ENCODE measurements at regions not wholly inside any gene's neighbourhood (a gene's known extent, or its start where the extent isn't known, plus 50 kb on each side); places are given as distances from the start of the nearest gene placed in this dataset.
"Not testable (repeated sequence)": the region's sequence is repeated elsewhere in the genome, so short reads cannot be mapped to it uniquely, and the experiment has no call there.

GRCh38 chr6:63460971-63461370 lies 111.3 kb upstream of the LOC128125822 start:
- H3K9me3 ChIP-seq: no peaks in the 10 kb centered on the region
- TF ChIP-seq EP300 (IDR thresholded peaks at IDR 0.05) (no peak), CTCF (IDR thresholded peaks at IDR 0.05) (no peak), POLR2AphosphoS5 (IDR thresholded peaks at IDR 0.05) (no peak), POLR2A (IDR thresholded peaks at IDR 0.05) (no peak)
- H3K36me3 ChIP-seq: no peaks in the 10 kb centered on the region
- no peak for ATAC-seq
- H3K27ac ChIP-seq: no peak overlapping the region
- no peak overlapping the region for H3K4me3 ChIP-seq
- WGBS, 2 donors (ENCODE audit: low coverage in 1 of 2): 96 to 97% methylated on average over 5 to 10 of the region's 10 CpGs
- peaks cover 0 to 5% (median 0%) of the 10 kb centered on the region in 3 donors for H3K4me1 ChIP-seq
- no peaks in the 10 kb centered on the region for H3K27me3 ChIP-seq

GRCh38 chr6:63464060-63464459 lies 108.2 kb upstream of the LOC128125822 start:
- no peaks in the 10 kb centered on the region for H3K27me3 ChIP-seq
- no peak for TF ChIP-seq POLR2A (IDR thresholded peaks at IDR 0.05)
- no peaks in the 10 kb centered on the region for H3K4me1 ChIP-seq
- no peak for ATAC-seq
- H3K27ac ChIP-seq: no peak overlapping the region
- no peaks in the 10 kb centered on the region for H3K36me3 ChIP-seq
- H3K9me3 ChIP-seq: no peaks in the 10 kb centered on the region
- H3K4me3 ChIP-seq: no peak overlapping the region

GRCh38 chr6:63465750-63466149 lies 106.5 kb upstream of the LOC128125822 start:
- H3K9me3 ChIP-seq: no peaks in the 10 kb centered on the region
- no peaks in the 10 kb centered on the region for H3K4me1 ChIP-seq
- 88% methylated on average over 2 of the region's 2 CpGs; no CpG with 5 or more reads in 1 of the 2 donors for WGBS, 2 donors (ENCODE audit: low coverage in 1 of 2)
- no peak for ATAC-seq
- no peaks in the 10 kb centered on the region for H3K27me3 ChIP-seq
- H3K36me3 ChIP-seq: no peaks in the 10 kb centered on the region
- TF ChIP-seq POLR2A (IDR thresholded peaks at IDR 0.05): no peak
- no peak overlapping the region for H3K4me3 ChIP-seq
- H3K27ac ChIP-seq: no peak overlapping the region

- Histone ChIP-seq H3K9me3 (no peaks in the 10 kb centered on the region), H3K36me3 (no peaks in the 10 kb centered on the region), H3K4me3 (no peak overlapping the region), H3K27me3 (no peaks in the 10 kb centered on the region), H3K4me1 (no peaks in the 10 kb centered on the region), H3K27ac (no peak overlapping the region)
- no peak for TF ChIP-seq POLR2AphosphoS5 (IDR thresholded peaks at IDR 0.05)
- no peak for TF ChIP-seq EP300 (IDR thresholded peaks at IDR 0.05)
- TF ChIP-seq POLR2A (IDR thresholded peaks at IDR 0.05): no peak
- TF ChIP-seq CTCF (IDR thresholded peaks at IDR 0.05): no peak
- no peak for ATAC-seq
- 80 to 88% methylated on average over 1 of the region's 1 CpG for WGBS, 2 donors (ENCODE audit: low coverage in 1 of 2)
Measured at GRCh38 chr6:63466242-63466733, 106.0 kb upstream of the LOC128125822 start.

- Histone ChIP-seq H3K27ac (no peak overlapping the region), H3K4me3 (no peak overlapping the region), H3K9me3 (no peaks in the 10 kb centered on the region), H3K36me3 (no peaks in the 10 kb centered on the region), H3K27me3 (no peaks in the 10 kb centered on the region), H3K4me1 (no peaks in the 10 kb centered on the region)
- WGBS, 2 donors (ENCODE audit: low coverage in 1 of 2): 58 to 78% methylated on average over 3 to 10 of the region's 10 CpGs
- ATAC-seq: no peak
- TF ChIP-seq POLR2AphosphoS5 (IDR thresholded peaks at IDR 0.05): no peak
- no peak for TF ChIP-seq EP300 (IDR thresholded peaks at IDR 0.05)
- no peak for TF ChIP-seq CTCF (IDR thresholded peaks at IDR 0.05)
- TF ChIP-seq POLR2A (IDR thresholded peaks at IDR 0.05): no peak
Measured at GRCh38 chr6:63467247-63467954, 104.9 kb upstream of the LOC128125822 start.

GRCh38 chr6:63471145-63471544 lies 101.1 kb upstream of the LOC128125822 start:
- H3K36me3 ChIP-seq, ATAC-seq, H3K9me3 ChIP-seq, H3K4me1 ChIP-seq, H3K4me3 ChIP-seq, H3K27me3 ChIP-seq, H3K27ac ChIP-seq: not testable (repeated sequence)
- WGBS, 2 donors (ENCODE audit: low coverage in 1 of 2): no CpG with 5 or more reads among the region's 2 CpGs
